ENCODE measurements at regions not wholly inside any gene's neighbourhood (a gene's known extent, or its start where the extent isn't known, plus 50 kb on each side); places are given as distances from the start of the nearest gene placed in this dataset.

- TF ChIP-seq, protein P1, sequence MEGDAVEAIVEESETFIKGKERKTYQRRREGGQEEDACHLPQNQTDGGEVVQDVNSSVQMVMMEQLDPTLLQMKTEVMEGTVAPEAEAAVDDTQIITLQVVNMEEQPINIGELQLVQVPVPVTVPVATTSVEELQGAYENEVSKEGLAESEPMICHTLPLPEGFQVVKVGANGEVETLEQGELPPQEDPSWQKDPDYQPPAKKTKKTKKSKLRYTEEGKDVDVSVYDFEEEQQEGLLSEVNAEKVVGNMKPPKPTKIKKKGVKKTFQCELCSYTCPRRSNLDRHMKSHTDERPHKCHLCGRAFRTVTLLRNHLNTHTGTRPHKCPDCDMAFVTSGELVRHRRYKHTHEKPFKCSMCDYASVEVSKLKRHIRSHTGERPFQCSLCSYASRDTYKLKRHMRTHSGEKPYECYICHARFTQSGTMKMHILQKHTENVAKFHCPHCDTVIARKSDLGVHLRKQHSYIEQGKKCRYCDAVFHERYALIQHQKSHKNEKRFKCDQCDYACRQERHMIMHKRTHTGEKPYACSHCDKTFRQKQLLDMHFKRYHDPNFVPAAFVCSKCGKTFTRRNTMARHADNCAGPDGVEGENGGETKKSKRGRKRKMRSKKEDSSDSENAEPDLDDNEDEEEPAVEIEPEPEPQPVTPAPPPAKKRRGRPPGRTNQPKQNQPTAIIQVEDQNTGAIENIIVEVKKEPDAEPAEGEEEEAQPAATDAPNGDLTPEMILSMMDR (IDR thresholded peaks at IDR 0.05) = no peak
- TF ChIP-seq EZH2 (IDR thresholded peaks at IDR 0.05; ENCODE audit: borderline replicate concordance, insufficient read depth, low read depth, low read length, poor library complexity, severe bottlenecking) = no peak
Observed at GRCh38 chrX:138082251-138082650, 516.3 kb downstream of the ZIC3 start.
